ENCODE measurements at regions not wholly inside any gene's neighbourhood (a gene's known extent, or its start where the extent isn't known, plus 50 kb on each side); places are given as distances from the start of the nearest gene placed in this dataset.

DNA sequence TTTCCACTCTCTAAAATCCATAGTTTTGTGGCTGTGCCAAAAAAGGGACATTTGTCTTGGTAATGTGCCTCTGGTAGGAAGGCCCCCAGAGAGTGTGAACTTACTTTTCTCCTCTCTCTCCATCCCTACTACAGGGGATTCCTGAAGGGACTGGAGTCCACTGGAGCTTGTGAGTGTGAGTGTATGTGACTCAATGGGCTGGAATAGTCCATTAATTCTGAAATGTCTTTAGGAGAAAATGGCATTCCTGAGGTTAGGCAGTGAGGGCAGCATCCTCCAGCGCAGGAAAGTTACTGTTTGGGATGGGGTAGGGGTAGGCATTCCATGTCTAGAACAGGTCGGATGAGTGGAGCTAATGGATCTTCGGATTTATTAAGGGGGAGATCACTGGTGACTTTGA lies 59.8 kb upstream of the CACNA2D3 start:
- TF ChIP-seq, protein P1, sequence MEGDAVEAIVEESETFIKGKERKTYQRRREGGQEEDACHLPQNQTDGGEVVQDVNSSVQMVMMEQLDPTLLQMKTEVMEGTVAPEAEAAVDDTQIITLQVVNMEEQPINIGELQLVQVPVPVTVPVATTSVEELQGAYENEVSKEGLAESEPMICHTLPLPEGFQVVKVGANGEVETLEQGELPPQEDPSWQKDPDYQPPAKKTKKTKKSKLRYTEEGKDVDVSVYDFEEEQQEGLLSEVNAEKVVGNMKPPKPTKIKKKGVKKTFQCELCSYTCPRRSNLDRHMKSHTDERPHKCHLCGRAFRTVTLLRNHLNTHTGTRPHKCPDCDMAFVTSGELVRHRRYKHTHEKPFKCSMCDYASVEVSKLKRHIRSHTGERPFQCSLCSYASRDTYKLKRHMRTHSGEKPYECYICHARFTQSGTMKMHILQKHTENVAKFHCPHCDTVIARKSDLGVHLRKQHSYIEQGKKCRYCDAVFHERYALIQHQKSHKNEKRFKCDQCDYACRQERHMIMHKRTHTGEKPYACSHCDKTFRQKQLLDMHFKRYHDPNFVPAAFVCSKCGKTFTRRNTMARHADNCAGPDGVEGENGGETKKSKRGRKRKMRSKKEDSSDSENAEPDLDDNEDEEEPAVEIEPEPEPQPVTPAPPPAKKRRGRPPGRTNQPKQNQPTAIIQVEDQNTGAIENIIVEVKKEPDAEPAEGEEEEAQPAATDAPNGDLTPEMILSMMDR (conservative IDR thresholded peaks at IDR 0.05; ENCODE audit: low read depth, low read length), result no peak
- no peak for DNase-seq (ENCODE audit: low read depth)
- H3K4me3 ChIP-seq (ENCODE audit: low read depth, low read length), result no peak overlapping the region

- TF ChIP-seq, protein P1 (conservative IDR thresholded peaks at IDR 0.05; ENCODE audit: low read depth, low read length), result no peak
- no peak for DNase-seq (ENCODE audit: low read depth)
- no peak overlapping the region for H3K4me3 ChIP-seq (ENCODE audit: low read depth, low read length)
These were observed 65.8 kb upstream of the CACNA2D3 start for GRCh38 chr3:54056521-54056920.

DNA sequence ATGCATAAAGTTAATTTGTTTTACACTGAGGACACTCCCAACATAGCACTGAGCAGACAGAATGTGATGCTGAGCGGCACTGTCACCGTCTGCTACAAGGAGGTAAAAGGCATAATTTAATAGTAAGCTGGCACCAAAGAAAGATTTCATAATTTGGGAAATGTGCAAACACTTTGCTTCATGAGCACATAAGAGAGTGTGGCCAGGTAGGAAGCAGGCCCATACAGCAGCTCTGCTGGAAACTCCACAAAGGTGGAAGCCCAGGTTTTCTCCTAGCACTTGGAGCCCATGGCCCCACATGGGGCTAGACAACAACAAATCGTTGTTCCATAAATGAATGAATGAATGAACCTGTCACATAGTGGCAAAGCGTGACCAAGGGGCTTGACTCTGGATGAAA lies 68.5 kb upstream of the CACNA2D3 start:
- TF ChIP-seq, protein P1 (conservative IDR thresholded peaks at IDR 0.05; ENCODE audit: low read depth, low read length), result no peak
- no peak for DNase-seq (ENCODE audit: low read depth)
- H3K4me3 ChIP-seq (ENCODE audit: low read depth, low read length), result no peak overlapping the region

DNA sequence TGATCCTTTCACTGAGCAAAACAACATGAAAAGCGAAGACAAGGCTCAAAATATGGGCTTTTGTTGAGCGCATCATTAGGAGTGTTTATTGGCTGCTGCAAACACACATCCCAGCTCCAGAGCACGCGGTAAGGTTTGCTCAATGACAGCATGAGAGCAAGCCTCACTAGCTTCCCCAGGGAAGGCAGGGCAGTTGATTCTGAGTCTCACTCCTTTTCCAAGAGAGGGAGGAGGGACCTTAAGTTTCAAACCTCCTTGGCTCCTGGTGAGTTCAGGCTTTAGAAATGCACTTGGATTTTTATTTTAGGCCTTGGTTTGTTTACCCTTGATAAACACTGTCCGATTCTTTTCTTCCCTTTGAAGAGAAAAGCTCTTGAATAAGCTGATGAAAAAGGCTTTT lies 69.1 kb upstream of the CACNA2D3 start:
- no peak overlapping the region for H3K4me3 ChIP-seq (ENCODE audit: low read depth, low read length)
- TF ChIP-seq, protein P1 (conservative IDR thresholded peaks at IDR 0.05; ENCODE audit: low read depth, low read length), result no peak
- no peak for DNase-seq (ENCODE audit: low read depth)

GRCh38 chr3:54047568-54047967 lies 74.8 kb upstream of the CACNA2D3 start:
- DNase-seq (ENCODE audit: low read depth), result no peak
- no peak overlapping the region for H3K4me3 ChIP-seq (ENCODE audit: low read depth, low read length)
- TF ChIP-seq, protein P1 (conservative IDR thresholded peaks at IDR 0.05; ENCODE audit: low read depth, low read length), result no peak

- peak; percentile 100 for DNase-seq (ENCODE audit: low read depth)
- TF ChIP-seq, protein P1 (conservative IDR thresholded peaks at IDR 0.05; ENCODE audit: low read depth, low read length), result no peak
- no peak overlapping the region for H3K4me3 ChIP-seq (ENCODE audit: low read depth, low read length)
These were observed 75.6 kb upstream of the CACNA2D3 start for GRCh38 chr3:54046641-54047214.

GRCh38 chr3:54045061-54045815 lies 77.1 kb upstream of the CACNA2D3 start:
- DNase-seq (ENCODE audit: low read depth), result no peak
- H3K4me3 ChIP-seq (ENCODE audit: low read depth, low read length), result no peak overlapping the region
- TF ChIP-seq, protein P1 (conservative IDR thresholded peaks at IDR 0.05; ENCODE audit: low read depth, low read length), result no peak
